ENCODE measurements at regions not wholly inside any gene's neighbourhood (a gene's known extent, or its start where the extent isn't known, plus 50 kb on each side); places are given as distances from the start of the nearest gene placed in this dataset.

- TF ChIP-seq CTCF (IDR thresholded peaks at IDR 0.05): no peak
- no peaks in the 10 kb centered on the region for H3K4me1 Mint-ChIP-seq (ENCODE audit: low read depth)
- no peaks in the 10 kb centered on the region; the same call in 1 of the 2 replicates for H3K36me3 Mint-ChIP-seq (ENCODE audit: low read depth)
- H3K27ac Mint-ChIP-seq: no peak overlapping the region
- no peak for DNase-seq
- peaks cover 38% of the 10 kb centered on the region for H3K9me3 Mint-ChIP-seq
- no peaks in the 10 kb centered on the region; the same call in 1 of the 2 replicates for H3K27me3 Mint-ChIP-seq (ENCODE audit: insufficient read depth)
- H3K4me3 Mint-ChIP-seq: no peak overlapping the region
Observed at GRCh38 chr20:7217606-7218005, 450.1 kb downstream of the BMP2 start.

GRCh38 chr20:7220755-7221154 lies 453.3 kb downstream of the BMP2 start:
- Mint-ChIP-seq H3K36me3 (ENCODE audit: low read depth) (no peaks in the 10 kb centered on the region; the same call in 1 of the 2 replicates), H3K27ac (no peak overlapping the region), H3K4me3 (no peak overlapping the region), H3K27me3 (ENCODE audit: insufficient read depth) (no peaks in the 10 kb centered on the region; the same call in 1 of the 2 replicates), H3K4me1 (ENCODE audit: low read depth) (no peaks in the 10 kb centered on the region), H3K9me3 (peaks cover 36% of the 10 kb centered on the region)
- no peak for TF ChIP-seq CTCF (IDR thresholded peaks at IDR 0.05)
- no peak for DNase-seq

- Mint-ChIP-seq H3K9me3 (peaks cover 29% of the 10 kb centered on the region), H3K4me3 (no peak overlapping the region)
Observed at GRCh38 chr20:7226156-7226555, 458.7 kb downstream of the BMP2 start.

GRCh38 chr20:7231303-7231702 lies 463.8 kb downstream of the BMP2 start:
- TF ChIP-seq CTCF (IDR thresholded peaks at IDR 0.05): no peak
- Mint-ChIP-seq H3K36me3 (ENCODE audit: low read depth) (no peaks in the 10 kb centered on the region), H3K27me3 (ENCODE audit: insufficient read depth) (no peaks in the 10 kb centered on the region; the same call in 1 of the 2 replicates), H3K4me3 (no peak overlapping the region), H3K27ac (no peak overlapping the region), H3K9me3 (peaks cover 14% of the 10 kb centered on the region; the same call in 1 of the 2 replicates), H3K4me1 (ENCODE audit: low read depth) (no peaks in the 10 kb centered on the region)
- DNase-seq: no peak

More at GRCh38 chr20:7226156-7226555, 458.7 kb downstream of the BMP2 start:
- Mint-ChIP-seq H3K27me3 (ENCODE audit: insufficient read depth) (no peaks in the 10 kb centered on the region; the same call in 1 of the 2 replicates), H3K36me3 (ENCODE audit: low read depth) (no peaks in the 10 kb centered on the region), H3K4me1 (ENCODE audit: low read depth) (no peaks in the 10 kb centered on the region), H3K27ac (no peak overlapping the region)
- no peak for TF ChIP-seq CTCF (IDR thresholded peaks at IDR 0.05)
- DNase-seq: no peak

- H3K36me3 Mint-ChIP-seq (ENCODE audit: low read depth): no peaks in the 10 kb centered on the region
- H3K27ac Mint-ChIP-seq: no peak overlapping the region
- no peak for TF ChIP-seq CTCF (IDR thresholded peaks at IDR 0.05)
- DNase-seq: no peak
- H3K4me1 Mint-ChIP-seq (ENCODE audit: low read depth): no peaks in the 10 kb centered on the region
- H3K27me3 Mint-ChIP-seq (ENCODE audit: insufficient read depth): no peaks in the 10 kb centered on the region; the same call in 1 of the 2 replicates
- peaks cover 4% of the 10 kb centered on the region; the same call in 1 of the 2 replicates for H3K9me3 Mint-ChIP-seq
- no peak overlapping the region for H3K4me3 Mint-ChIP-seq
Observed at GRCh38 chr20:7232796-7233195, 465.3 kb downstream of the BMP2 start.

- no peak overlapping the region for H3K4me3 Mint-ChIP-seq
- no peak overlapping the region for H3K27ac Mint-ChIP-seq
- TF ChIP-seq CTCF (IDR thresholded peaks at IDR 0.05): no peak
- H3K4me1 Mint-ChIP-seq (ENCODE audit: low read depth): no peaks in the 10 kb centered on the region
- no peaks in the 10 kb centered on the region for H3K27me3 Mint-ChIP-seq (ENCODE audit: insufficient read depth)
- H3K9me3 Mint-ChIP-seq: peaks cover 30% of the 10 kb centered on the region
- no peak for DNase-seq
- H3K36me3 Mint-ChIP-seq (ENCODE audit: low read depth): no peaks in the 10 kb centered on the region
Observed at GRCh38 chr20:7237251-7237650, 469.8 kb downstream of the BMP2 start.

Data from HFFc6 (cell line).